ENCODE measurements at regions not wholly inside any gene's neighbourhood (a gene's known extent, or its start where the extent isn't known, plus 50 kb on each side); places are given as distances from the start of the nearest gene placed in this dataset.

- WGBS: 83% methylated on average over 2 of the region's 2 CpGs
- no peak for DNase-seq (ENCODE audit: low spot score)
- Histone ChIP-seq H3K4me1 (replicated peaks) (no peaks in the 10 kb centered on the region), H3K9me3 (no peaks in the 10 kb centered on the region), H3K4me3 (no peak overlapping the region), H3K36me3 (no peaks in the 10 kb centered on the region), H3K27me3 (replicated peaks; ENCODE audit: insufficient read depth) (no peaks in the 10 kb centered on the region), H3K27ac (no peak overlapping the region)
- TF ChIP-seq POLR2AphosphoS5 (IDR thresholded peaks at IDR 0.05) (no peak), POLR2A (IDR thresholded peaks at IDR 0.05) (no peak), CTCF (IDR thresholded peaks at IDR 0.05) (no peak)
- intact Hi-C loops (cut with DNase I): no loop called here
Measured at GRCh38 chr2:11989354-11989703, 242.9 kb downstream of the LPIN1 start.

- 86% methylated on average over 4 of the region's 4 CpGs for WGBS
Measured at GRCh38 chr2:11990576-11990975, 244.1 kb downstream of the LPIN1 start.

GRCh38 chr2:11993749-11994148 is 247.3 kb downstream of the LPIN1 start:
- intact Hi-C loops (cut with DNase I): no loop called here
- no peak for TF ChIP-seq CTCF (IDR thresholded peaks at IDR 0.05)
- no peak for TF ChIP-seq POLR2AphosphoS5 (IDR thresholded peaks at IDR 0.05)
- no peak for TF ChIP-seq POLR2A (IDR thresholded peaks at IDR 0.05)
- Histone ChIP-seq H3K4me3 (no peak overlapping the region), H3K27me3 (replicated peaks; ENCODE audit: insufficient read depth) (no peaks in the 10 kb centered on the region), H3K9me3 (no peaks in the 10 kb centered on the region), H3K4me1 (replicated peaks) (no peaks in the 10 kb centered on the region), H3K36me3 (no peaks in the 10 kb centered on the region), H3K27ac (no peak overlapping the region)
- WGBS: 100% methylated on average over 1 of the region's 1 CpG
- DNase-seq (ENCODE audit: low spot score): no peak

More at GRCh38 chr2:11990576-11990975, 244.1 kb downstream of the LPIN1 start:
- H3K4me3 ChIP-seq: no peak overlapping the region
- no peak overlapping the region for H3K27ac ChIP-seq
- DNase-seq (ENCODE audit: low spot score): no peak
- H3K4me1 ChIP-seq (replicated peaks): no peaks in the 10 kb centered on the region
- H3K27me3 ChIP-seq (replicated peaks; ENCODE audit: insufficient read depth): no peaks in the 10 kb centered on the region
- H3K36me3 ChIP-seq: no peaks in the 10 kb centered on the region
- H3K9me3 ChIP-seq: no peaks in the 10 kb centered on the region
- TF ChIP-seq POLR2A (IDR thresholded peaks at IDR 0.05) (no peak), POLR2AphosphoS5 (IDR thresholded peaks at IDR 0.05) (no peak), CTCF (IDR thresholded peaks at IDR 0.05) (no peak)
- intact Hi-C loops (cut with DNase I): no loop called here

- no peak for DNase-seq (ENCODE audit: low spot score)
- H3K4me3 ChIP-seq: no peak overlapping the region
- TF ChIP-seq POLR2AphosphoS5 (IDR thresholded peaks at IDR 0.05): no peak
- no peak for TF ChIP-seq POLR2A (IDR thresholded peaks at IDR 0.05)
- no peak for TF ChIP-seq CTCF (IDR thresholded peaks at IDR 0.05)
- no peaks in the 10 kb centered on the region for H3K4me1 ChIP-seq (replicated peaks)
- intact Hi-C loops (cut with DNase I): no loop called here
- no peak overlapping the region for H3K27ac ChIP-seq
- no peaks in the 10 kb centered on the region for H3K9me3 ChIP-seq
- no peaks in the 10 kb centered on the region for H3K36me3 ChIP-seq
- H3K27me3 ChIP-seq (replicated peaks; ENCODE audit: insufficient read depth): no peaks in the 10 kb centered on the region
Measured at GRCh38 chr2:11995456-11995855, 249.0 kb downstream of the LPIN1 start.

GRCh38 chr2:11996618-11997017 is 250.2 kb downstream of the LPIN1 start:
- H3K36me3 ChIP-seq: no peaks in the 10 kb centered on the region
- TF ChIP-seq POLR2AphosphoS5 (IDR thresholded peaks at IDR 0.05): no peak
- no peak for TF ChIP-seq CTCF (IDR thresholded peaks at IDR 0.05)
- TF ChIP-seq POLR2A (IDR thresholded peaks at IDR 0.05): no peak
- H3K9me3 ChIP-seq: no peaks in the 10 kb centered on the region
- no peak overlapping the region for H3K27ac ChIP-seq
- H3K4me1 ChIP-seq (replicated peaks): no peaks in the 10 kb centered on the region
- DNase-seq (ENCODE audit: low spot score): no peak
- no peaks in the 10 kb centered on the region for H3K27me3 ChIP-seq (replicated peaks; ENCODE audit: insufficient read depth)
- intact Hi-C loops (cut with DNase I): no loop called here
- no peak overlapping the region for H3K4me3 ChIP-seq
